ENCODE measurements at regions not wholly inside any gene's neighbourhood (a gene's known extent, or its start where the extent isn't known, plus 50 kb on each side); places are given as distances from the start of the nearest gene placed in this dataset.

GRCh38 chr4:4803912-4804296, 55.6 kb upstream of the MSX1 start:
- no peaks in the 10 kb centered on the region for H4K20me1 ChIP-seq (replicated peaks; ENCODE audit: control insufficient read depth, extremely low read depth, insufficient read depth, low read length)
- no peaks in the 10 kb centered on the region for H3K27me3 ChIP-seq (ENCODE audit: control insufficient read depth in 2 of 2, insufficient read depth in 2 of 2, low read length in 2 of 2)
- no peaks in the 10 kb centered on the region for H3K79me2 ChIP-seq (ENCODE audit: control insufficient read depth, insufficient read depth, low read length)
- H3K9me3 ChIP-seq (replicated peaks; ENCODE audit: control insufficient read depth, insufficient read depth, low read length), result no peaks in the 10 kb centered on the region
- H3K4me1 ChIP-seq (ENCODE audit: control insufficient read depth, extremely low read depth, insufficient read depth, low read length), result no peaks in the 10 kb centered on the region
- no peak overlapping the region for H3K9ac ChIP-seq (replicated peaks; ENCODE audit: extremely low read depth, insufficient read depth, low read length)
- CTCF ChIA-PET, result no interaction called here
- no peak overlapping the region for H3K27ac ChIP-seq (ENCODE audit: insufficient read depth, low read depth, low read length)
- intact Hi-C loops (cut with micrococcal nuclease), result no loop called here
- H3K36me3 ChIP-seq (ENCODE audit: control insufficient read depth in 2 of 2, extremely low read depth in 1 of 2, insufficient read depth in 2 of 2, low read length in 2 of 2), result no peaks in the 10 kb centered on the region
- no TSS peak for BruUV-seq (replicated peaks)
- H2AFZ ChIP-seq (ENCODE audit: low read depth, low read length), result no peak overlapping the region
- FAIRE-seq, result no peak
- no peak for DNase-seq (ENCODE audit: low read depth, low spot score)
- POLR2A ChIA-PET, result no interaction called here
- dilution Hi-C loops (cut with MboI; ENCODE audit: extremely low pct_ligation_motif_present, low sequenced_read_pairs), result no loop called here
- TF ChIP-seq POLR2AphosphoS5 (IDR thresholded peaks at IDR 0.05; ENCODE audit: insufficient read depth, low read depth, low read length) (no peak), CTCF (IDR thresholded peaks at IDR 0.05; ENCODE audit: extremely low read depth in 1 of 2, insufficient read depth in 1 of 2, low read depth in 1 of 2, low read length in 2 of 2) (no peak), MYC (IDR thresholded peaks at IDR 0.05; ENCODE audit: low read depth, low read length) (no peak), FOS (IDR thresholded peaks at IDR 0.05; ENCODE audit: borderline replicate concordance, insufficient read depth, low read length) (no peak), POLR2A (IDR thresholded peaks at IDR 0.05; ENCODE audit: low read depth, low read length) (no peak), JUN (IDR thresholded peaks at IDR 0.05; ENCODE audit: borderline replicate concordance, insufficient read depth, insufficient read length, low read depth) (no peak), EZH2 (IDR thresholded peaks at IDR 0.05; ENCODE audit: borderline replicate concordance, low read depth, low read length, severe bottlenecking) (no peak), MAX (IDR thresholded peaks at IDR 0.05; ENCODE audit: insufficient read depth, insufficient read length) (no peak)
- H3K4me2 ChIP-seq (ENCODE audit: insufficient read depth, low read length), result no peak overlapping the region
- H3K4me3 ChIP-seq (replicated peaks in 1 of 3; ENCODE audit: insufficient read depth in 1 of 3, low read depth in 1 of 3, low read length in 3 of 3), result no peak overlapping the region
- H3K9me1 ChIP-seq (replicated peaks; ENCODE audit: control insufficient read depth, extremely low read depth, insufficient read depth, low read length), result no peaks in the 10 kb centered on the region

Measured in endothelial cell of umbilical vein (primary cell).